GM12878 (cell line): ENCODE measurements at regions not wholly inside any gene's neighbourhood (a gene's known extent, or its start where the extent isn't known, plus 50 kb on each side); places are given as distances from the start of the nearest gene placed in this dataset.
A peak's percentile ranks its signal among the peaks of the same experiment; 100 is the strongest.

Source experiments
- BACH1 ChIP-seq: fragments of 450-650 bp; IDR thresholded peaks from 2 replicates; pipeline ENCODE4 v1.6.1; 2017; ENCODE audit warnings: mild to moderate bottlenecking, borderline replicate concordance
- BCL11A ChIP-seq: IDR thresholded peaks from 2 replicates; pipeline ENCODE4 v1.6.1; 2011; ENCODE audit warnings: low read depth, low read length
- BMI1 ChIP-seq: fragments of 450-650 bp; IDR thresholded peaks from 2 replicates; pipeline ENCODE4 v1.6.1; 2016; ENCODE audit warnings: mild to moderate bottlenecking, moderate library complexity, borderline replicate concordance
- DPF2 ChIP-seq: fragments of 450-650 bp; IDR thresholded peaks from 2 replicates; pipeline ENCODE4 v1.6.1; 2017; ENCODE audit warnings: mild to moderate bottlenecking
- EED ChIP-seq: sonication (generic); IDR thresholded peaks from 2 replicates; pipeline ENCODE4 v1.6.1; 2016; ENCODE audit warnings: antibody characterized with exemption, low read depth
- EGR1 ChIP-seq, 2 experiments: IDR thresholded peaks; 1 replicate in 1 of 2; 2 replicates in 1 of 2; pipeline ENCODE4 v1.6.1; 2011 to 2012; ENCODE audit warnings: low read depth in 2 of 2, low read length in 2 of 2, borderline replicate concordance in 1 of 2, mild to moderate bottlenecking in 1 of 2, moderate library complexity in 1 of 2
- ELK1 ChIP-seq: IDR thresholded peaks from 2 replicates; pipeline ENCODE4 v1.6.1; 2012; ENCODE audit warnings: low read depth, low read length, improper control_type of control experiment
- EP300 ChIP-seq, 2 experiments: fragments of 150-350 bp in 1 of 2; IDR thresholded peaks; 2 replicates each; pipeline ENCODE4 v1.6.1; 2011 to 2012; ENCODE audit warnings: low read depth in 2 of 2, low read length in 2 of 2, borderline replicate concordance in 1 of 2, improper control_type of control experiment in 1 of 2, inconsistent platforms in 1 of 2; ENCODE audit not compliant: control insufficient read depth in 1 of 2
- HCFC1 ChIP-seq: fragments of 150-350 bp; IDR thresholded peaks from 2 replicates; pipeline ENCODE4 v1.6.1; 2014; ENCODE audit warnings: low read length
- JUND ChIP-seq: IDR thresholded peaks from 2 replicates; pipeline ENCODE4 v1.6.1; 2012; ENCODE audit warnings: low read depth, mild to moderate bottlenecking, low read length, improper control_type of control experiment, moderate library complexity
- MEF2B ChIP-seq: fragments of 450-650 bp; IDR thresholded peaks from 2 replicates; pipeline ENCODE4 v1.6.1; 2018; ENCODE audit warnings: mild to moderate bottlenecking, moderate library complexity; ENCODE audit not compliant: partially characterized antibody, poor library complexity, severe bottlenecking
- MTA3 ChIP-seq: IDR thresholded peaks from 2 replicates; pipeline ENCODE4 v1.6.1; 2012; ENCODE audit warnings: low read length, inconsistent platforms, borderline replicate concordance
- NBN ChIP-seq: fragments of 450-650 bp; IDR thresholded peaks from 2 replicates; pipeline ENCODE4 v1.6.1; 2016
- NFIC ChIP-seq: IDR thresholded peaks from 2 replicates; pipeline ENCODE4 v1.6.1; 2012; ENCODE audit warnings: low read depth, mild to moderate bottlenecking, inconsistent platforms, low read length, moderate library complexity
- NFXL1 ChIP-seq: fragments of 450-650 bp; IDR thresholded peaks from 2 replicates; pipeline ENCODE4 v1.6.1; 2017; ENCODE audit warnings: antibody characterized with exemption, mild to moderate bottlenecking, borderline replicate concordance
- PAX5 ChIP-seq: IDR thresholded peaks from 2 replicates; pipeline ENCODE4 v1.6.1; 2011; ENCODE audit warnings: low read depth, low read length, borderline replicate concordance
- PML ChIP-seq: IDR thresholded peaks from 2 replicates; pipeline ENCODE4 v1.6.1; 2012; ENCODE audit warnings: low read length, inconsistent platforms
- POLR2AphosphoS5 ChIP-seq: IDR thresholded peaks from 2 replicates; pipeline ENCODE4 v1.6.1; 2011; ENCODE audit warnings: mild to moderate bottlenecking, low read length, inconsistent platforms
- RELB ChIP-seq: fragments of 450-650 bp; IDR thresholded peaks from 2 replicates; pipeline ENCODE4 v1.6.1; 2017; ENCODE audit warnings: low read depth, mild to moderate bottlenecking, moderate library complexity
- REST ChIP-seq: IDR thresholded peaks from 2 replicates; pipeline ENCODE4 v1.6.1; 2012; ENCODE audit warnings: mild to moderate bottlenecking, low read depth, low read length
- RUNX3 ChIP-seq: IDR thresholded peaks from 2 replicates; pipeline ENCODE4 v1.6.1; 2012; ENCODE audit warnings: low read length, inconsistent platforms
- SIX5 ChIP-seq: IDR thresholded peaks from 2 replicates; pipeline ENCODE4 v1.6.1; 2011; ENCODE audit warnings: mild to moderate bottlenecking, low read depth, low read length, moderate library complexity; ENCODE audit not compliant: severe bottlenecking
- SUZ12 ChIP-seq: fragments of 200-600 bp; sonication (generic); IDR thresholded peaks from one replicate; pipeline ENCODE4 v1.6.1; 2018; ENCODE audit warnings: antibody characterized with exemption, mild to moderate bottlenecking; ENCODE audit not compliant: unreplicated experiment
- YY1 ChIP-seq: IDR thresholded peaks from 2 replicates; pipeline ENCODE4 v1.6.1; 2011; ENCODE audit warnings: low read depth, mild to moderate bottlenecking, low read length
- ZBED1 ChIP-seq: IDR thresholded peaks from 2 replicates; pipeline ENCODE4 v1.6.1; 2016; ENCODE audit warnings: borderline replicate concordance
- ZNF622 ChIP-seq: fragments of 450-650 bp; IDR thresholded peaks from 2 replicates; pipeline ENCODE4 v1.6.1; 2017; ENCODE audit warnings: mild to moderate bottlenecking, inconsistent platforms
- ZZZ3 ChIP-seq: IDR thresholded peaks from 2 replicates; pipeline ENCODE4 v1.6.1; 2011; ENCODE audit warnings: low read depth; ENCODE audit not compliant: control insufficient read depth, insufficient read length

DNA sequence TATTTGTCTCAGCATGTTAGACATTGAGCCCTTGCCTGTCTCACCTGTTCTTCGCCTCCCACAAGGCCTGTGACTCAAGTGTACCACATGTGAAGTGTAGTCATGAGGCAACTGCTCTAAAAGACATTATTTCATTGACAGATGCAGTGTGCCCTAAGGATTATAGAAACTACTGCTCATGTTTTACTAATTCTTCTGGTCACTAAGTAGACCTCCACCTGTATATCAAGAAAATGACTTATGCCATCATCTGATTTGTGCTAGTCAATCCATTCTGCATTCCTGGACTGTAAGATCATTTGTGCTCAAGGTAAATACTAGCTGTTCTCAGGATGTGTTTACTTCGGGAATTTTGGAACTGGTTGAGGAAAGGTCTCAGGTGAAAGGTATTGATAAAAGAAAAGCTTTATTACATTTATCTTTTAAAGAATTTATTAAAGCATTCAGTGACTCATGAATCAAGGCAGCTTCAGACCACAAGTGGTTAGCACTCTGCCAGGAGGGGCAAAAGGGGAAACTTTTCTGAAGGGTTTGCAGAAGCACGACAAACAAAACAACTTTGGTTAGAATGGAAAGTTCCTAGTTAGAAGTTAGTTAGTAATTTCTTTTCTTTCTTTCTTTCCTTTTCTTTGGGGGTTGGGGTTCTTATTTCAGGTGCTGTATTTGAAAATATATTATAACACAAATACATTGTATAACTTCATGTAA, 465.3 kb upstream of the CBLB start (continued):
- TF ChIP-seq ELK1 (no peak), EGR1 (IDR thresholded peaks at IDR 0.05; ENCODE audit: borderline replicate concordance in 1 of 2, low read depth in 2 of 2, low read length in 2 of 2) (no peak), MEF2B (peak; percentile 35), SIX5 (no peak), RELB (peak; percentile 60; the same call in 1 of the 2 replicates), BMI1 (no peak), SUZ12 (no peak), MTA3 (no peak), DPF2 (0 out of 2 replicates have a peak, but pooled peaks have one; percentile 37), POLR2AphosphoS5 (no peak), NFIC (peak; percentile 52; the same call in 1 of the 2 replicates), HCFC1 (no peak), REST (no peak), ZNF622 (no peak), JUND (no peak), ZZZ3 (no peak), ZBED1 (no peak), NBN (0 out of 2 replicates have a peak, but pooled peaks have one; percentile 34), PML (no peak), BCL11A (peak; percentile 63; the same call in 1 of the 2 replicates), EED (no peak), PAX5 (no peak), NFXL1 (no peak), YY1 (no peak), EP300 (IDR thresholded peaks at IDR 0.05; ENCODE audit: borderline replicate concordance in 1 of 2, control insufficient read depth in 1 of 2, low read depth in 2 of 2, low read length in 2 of 2) (peak in 1 of 2 experiments; percentile 59; a peak in 1 of 4 replicates), RUNX3 (peak; percentile 82), BACH1 (no peak; the same call in 1 of the 2 replicates)
